ENCODE measurements at regions not wholly inside any gene's neighbourhood (a gene's known extent, or its start where the extent isn't known, plus 50 kb on each side); places are given as distances from the start of the nearest gene placed in this dataset.
"Not testable (repeated sequence)": the region's sequence is repeated elsewhere in the genome, so short reads cannot be mapped to it uniquely, and the experiment has no call there.

DNA sequence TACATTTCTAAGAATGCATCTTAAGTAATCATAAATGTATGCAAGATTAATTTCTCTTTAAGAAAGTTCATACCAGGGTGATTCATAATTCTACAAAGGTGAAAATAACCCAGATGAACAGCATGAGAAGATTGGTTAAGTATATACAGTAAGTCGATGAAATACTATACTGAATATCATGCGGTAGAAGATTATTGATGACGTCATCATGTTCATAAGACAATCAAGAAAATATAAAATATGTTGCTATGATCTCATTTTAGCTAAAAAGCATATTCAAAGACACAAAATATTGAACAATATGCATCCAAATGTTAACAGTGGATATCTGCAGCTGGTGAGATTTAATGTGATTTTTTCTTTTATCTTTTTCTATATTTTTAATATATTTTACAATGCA lies 312.0 kb upstream of the FGF13 start:
- Histone ChIP-seq H3K36me3 (ENCODE audit: control insufficient read depth, insufficient read depth, low read length) (no peaks in the 10 kb centered on the region), H3K27ac (ENCODE audit: low read length) (no peak overlapping the region), H3K4me1 (ENCODE audit: control insufficient read depth, insufficient read depth, low read length) (no peaks in the 10 kb centered on the region), H3K9me3 (replicated peaks; ENCODE audit: control insufficient read depth, low read depth, low read length) (no peaks in the 10 kb centered on the region), H3K4me3 (ENCODE audit: low read length) (no peak overlapping the region), H3K27me3 (ENCODE audit: control insufficient read depth, insufficient read depth, low read length) (no peaks in the 10 kb centered on the region)
- WGBS (ENCODE audit: insufficient coverage) = no CpG with 5 or more reads among the region's 3 CpGs
- no peak for DNase-seq

DNA sequence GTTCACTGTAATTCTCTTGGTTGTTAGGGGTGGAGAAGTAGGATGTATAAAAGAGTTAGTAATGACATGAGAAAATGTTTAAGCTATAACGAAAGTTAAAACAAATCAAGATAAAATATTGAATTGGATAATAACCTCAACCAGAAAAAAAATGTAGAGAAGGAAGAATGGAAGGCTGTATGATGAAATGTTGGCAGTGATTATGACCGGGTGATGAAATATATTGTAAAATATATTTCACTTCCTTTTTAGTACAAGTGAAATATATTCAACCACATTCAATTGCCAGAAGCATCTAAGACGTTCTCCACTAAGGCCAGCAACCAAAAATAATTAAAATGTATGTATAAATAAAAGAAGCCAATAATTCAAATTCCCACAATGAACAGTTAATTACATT lies 309.3 kb upstream of the FGF13 start:
- Histone ChIP-seq H3K4me1 (ENCODE audit: control insufficient read depth, insufficient read depth, low read length) (no peaks in the 10 kb centered on the region), H3K27ac (ENCODE audit: low read length) (no peak overlapping the region), H3K4me3 (ENCODE audit: low read length) (no peak overlapping the region), H3K36me3 (ENCODE audit: control insufficient read depth, insufficient read depth, low read length) (no peaks in the 10 kb centered on the region), H3K27me3 (ENCODE audit: control insufficient read depth, insufficient read depth, low read length) (no peaks in the 10 kb centered on the region), H3K9me3 (replicated peaks; ENCODE audit: control insufficient read depth, low read depth, low read length) (peaks cover 6% of the 10 kb centered on the region)
- no CpG with 5 or more reads among the region's 3 CpGs for WGBS (ENCODE audit: insufficient coverage)
- peak; percentile 11 for DNase-seq

DNA sequence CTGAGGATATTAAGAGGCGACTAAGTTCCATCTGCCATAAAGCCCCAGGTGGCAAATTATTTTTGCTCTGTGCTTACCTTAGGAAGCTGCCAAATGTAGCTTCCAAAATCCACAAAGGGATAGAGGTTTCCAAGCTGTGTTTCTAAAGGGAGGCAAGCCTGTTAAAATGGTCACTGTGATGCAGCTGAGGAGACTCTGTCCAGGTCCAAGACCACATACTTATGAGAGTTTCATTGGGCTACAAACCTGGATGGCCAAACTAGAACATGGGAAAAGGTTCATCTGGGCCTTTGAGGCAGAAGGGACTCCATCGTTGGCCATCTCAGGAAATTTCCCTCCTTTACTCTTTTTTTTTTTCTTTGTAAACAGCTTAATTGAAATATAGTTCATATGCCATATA lies 306.9 kb upstream of the FGF13 start:
- no CpG with 5 or more reads among the region's 2 CpGs for WGBS (ENCODE audit: insufficient coverage)
- Histone ChIP-seq H3K27ac (ENCODE audit: low read length) (peak overlapping the region; percentile 10), H3K9me3 (replicated peaks; ENCODE audit: control insufficient read depth, low read depth, low read length) (peaks cover 6% of the 10 kb centered on the region), H3K36me3 (ENCODE audit: control insufficient read depth, insufficient read depth, low read length) (no peaks in the 10 kb centered on the region), H3K4me1 (ENCODE audit: control insufficient read depth, insufficient read depth, low read length) (no peaks in the 10 kb centered on the region), H3K27me3 (ENCODE audit: control insufficient read depth, insufficient read depth, low read length) (no peaks in the 10 kb centered on the region), H3K4me3 (ENCODE audit: low read length) (no peak overlapping the region)
- DNase-seq = peak; percentile 69

DNA sequence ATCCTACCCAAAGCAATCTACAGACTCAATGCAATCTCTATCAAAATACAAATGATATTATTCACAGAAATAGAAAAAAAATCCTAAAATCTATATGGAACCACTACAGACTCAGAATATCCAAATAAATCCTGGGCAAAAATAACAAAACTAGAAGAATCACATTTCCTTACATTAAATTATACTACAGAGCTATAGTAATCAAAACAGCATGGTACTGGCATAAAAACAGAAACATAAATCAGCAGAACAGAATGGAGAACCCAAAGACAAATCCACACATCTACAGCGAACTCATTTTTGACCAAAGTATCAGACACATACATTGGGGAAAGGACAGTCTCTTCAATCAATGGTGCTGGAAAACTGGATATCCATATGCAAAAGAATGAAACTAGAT lies 304.1 kb upstream of the FGF13 start:
- no peak overlapping the region for H3K4me3 ChIP-seq (ENCODE audit: low read length)
- H3K9me3 ChIP-seq (replicated peaks; ENCODE audit: control insufficient read depth, low read depth, low read length) = peaks cover 10% of the 10 kb centered on the region
- no peaks in the 10 kb centered on the region for H3K27me3 ChIP-seq (ENCODE audit: control insufficient read depth, insufficient read depth, low read length)
- DNase-seq = no peak
- H3K4me1 ChIP-seq (ENCODE audit: control insufficient read depth, insufficient read depth, low read length) = no peaks in the 10 kb centered on the region
- H3K36me3 ChIP-seq (ENCODE audit: control insufficient read depth, insufficient read depth, low read length) = no peaks in the 10 kb centered on the region
- no peak overlapping the region for H3K27ac ChIP-seq (ENCODE audit: low read length)
- no CpG with 5 or more reads among the region's 1 CpG for WGBS (ENCODE audit: insufficient coverage)

DNA sequence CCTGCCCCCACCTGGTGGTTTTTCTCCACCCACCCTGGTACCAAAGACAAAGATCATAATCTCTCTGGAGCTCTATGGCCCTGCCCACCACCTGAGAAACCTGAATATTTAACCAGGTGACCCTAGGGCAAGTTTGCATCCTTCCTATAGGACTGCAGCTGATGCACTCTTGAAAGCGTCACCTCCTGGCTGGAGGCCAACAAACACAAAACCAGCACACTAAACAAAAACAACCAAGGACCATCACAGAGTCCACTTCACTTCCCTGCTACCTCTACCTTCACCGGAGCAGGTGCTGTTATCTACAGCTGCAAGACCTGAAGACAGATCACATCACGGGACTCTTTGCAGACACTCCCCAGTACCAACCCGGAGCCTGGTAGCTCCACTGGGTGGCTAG lies 296.7 kb upstream of the FGF13 start:
- no peaks in the 10 kb centered on the region for H3K36me3 ChIP-seq (ENCODE audit: control insufficient read depth, insufficient read depth, low read length)
- peaks cover 6% of the 10 kb centered on the region for H3K9me3 ChIP-seq (replicated peaks; ENCODE audit: control insufficient read depth, low read depth, low read length)
- H3K4me1 ChIP-seq (ENCODE audit: control insufficient read depth, insufficient read depth, low read length) = no peaks in the 10 kb centered on the region
- H3K27me3 ChIP-seq (ENCODE audit: control insufficient read depth, insufficient read depth, low read length) = peaks cover 2% of the 10 kb centered on the region
- no peak for DNase-seq
- whole genome bisulfite sequencing (ENCODE audit: insufficient coverage) = 84% methylated on average over 2 of the region's 4 CpGs
- H3K4me3 ChIP-seq (ENCODE audit: low read length) = no peak overlapping the region
- H3K27ac ChIP-seq (ENCODE audit: low read length) = no peak overlapping the region

DNA sequence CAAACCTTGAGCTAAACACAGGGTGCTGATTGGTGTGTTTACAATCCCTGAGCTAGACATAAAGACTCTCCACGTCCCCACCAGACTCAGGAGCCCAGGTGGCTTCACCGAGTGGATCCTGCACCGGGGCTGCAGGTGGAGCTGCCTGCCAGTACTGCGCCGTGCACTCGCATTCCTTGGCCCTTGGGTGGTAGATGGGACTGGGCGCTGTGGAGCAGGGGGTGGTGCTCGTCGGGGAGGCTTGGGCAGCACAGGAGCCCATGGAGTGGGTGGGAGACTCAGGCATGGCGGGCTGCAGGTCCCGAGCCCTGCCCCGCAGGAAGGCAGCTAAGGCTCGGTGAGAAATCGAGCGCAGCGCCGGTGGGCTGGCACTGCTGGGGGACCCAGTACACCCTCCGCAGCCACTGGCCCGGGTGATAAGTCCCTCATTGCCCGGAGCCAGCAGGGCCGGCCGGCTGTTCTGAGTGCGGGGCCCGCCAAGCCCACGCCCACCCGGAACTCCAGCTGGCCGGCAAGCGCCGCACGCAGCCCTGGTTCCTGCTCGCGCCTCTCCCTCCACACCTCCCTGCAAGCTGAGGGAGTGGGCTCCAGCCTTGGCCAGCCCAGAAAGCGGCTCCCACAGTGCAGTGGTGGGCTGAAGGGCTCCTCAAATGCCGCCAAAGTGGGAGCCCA lies 292.5 kb upstream of the FGF13 start:
- not testable (repeated sequence) for H3K27me3 ChIP-seq (ENCODE audit: control insufficient read depth, insufficient read depth, low read length); H3K4me3 ChIP-seq (ENCODE audit: low read length); H3K4me1 ChIP-seq (ENCODE audit: control insufficient read depth, insufficient read depth, low read length); DNase-seq; H3K36me3 ChIP-seq (ENCODE audit: control insufficient read depth, insufficient read depth, low read length); H3K27ac ChIP-seq (ENCODE audit: low read length); H3K9me3 ChIP-seq (replicated peaks; ENCODE audit: control insufficient read depth, low read depth, low read length)
- WGBS (ENCODE audit: insufficient coverage) = 73% methylated on average over 6 of the region's 34 CpGs

DNA sequence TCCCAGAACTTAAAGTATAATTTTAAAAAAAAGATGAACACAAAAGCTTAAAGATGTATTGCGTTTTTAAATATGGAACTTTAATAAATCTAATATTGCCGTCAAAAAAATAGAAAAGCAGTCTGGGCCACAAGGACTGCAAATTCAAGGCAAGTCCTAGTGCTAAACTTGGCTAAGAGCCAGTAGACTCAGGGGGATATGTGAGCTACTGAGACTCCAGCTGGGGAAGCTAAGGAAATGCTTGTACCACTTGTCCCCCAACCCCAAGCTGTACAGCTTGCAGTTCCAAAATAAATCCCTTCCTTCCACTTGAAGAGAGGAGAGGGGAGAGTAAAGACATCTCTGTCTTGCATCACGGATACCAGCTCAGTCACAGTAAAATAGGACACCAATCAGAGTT lies 290.8 kb upstream of the FGF13 start:
- Histone ChIP-seq H3K4me1 (ENCODE audit: control insufficient read depth, insufficient read depth, low read length) (no peaks in the 10 kb centered on the region), H3K27ac (ENCODE audit: low read length) (no peak overlapping the region), H3K9me3 (replicated peaks; ENCODE audit: control insufficient read depth, low read depth, low read length) (no peaks in the 10 kb centered on the region), H3K4me3 (ENCODE audit: low read length) (no peak overlapping the region), H3K36me3 (ENCODE audit: control insufficient read depth, insufficient read depth, low read length) (no peaks in the 10 kb centered on the region), H3K27me3 (ENCODE audit: control insufficient read depth, insufficient read depth, low read length) (peaks cover 2% of the 10 kb centered on the region)
- DNase-seq = peak; percentile 52
- 80% methylated on average over 1 of the region's 3 CpGs for WGBS (ENCODE audit: insufficient coverage)

DNA sequence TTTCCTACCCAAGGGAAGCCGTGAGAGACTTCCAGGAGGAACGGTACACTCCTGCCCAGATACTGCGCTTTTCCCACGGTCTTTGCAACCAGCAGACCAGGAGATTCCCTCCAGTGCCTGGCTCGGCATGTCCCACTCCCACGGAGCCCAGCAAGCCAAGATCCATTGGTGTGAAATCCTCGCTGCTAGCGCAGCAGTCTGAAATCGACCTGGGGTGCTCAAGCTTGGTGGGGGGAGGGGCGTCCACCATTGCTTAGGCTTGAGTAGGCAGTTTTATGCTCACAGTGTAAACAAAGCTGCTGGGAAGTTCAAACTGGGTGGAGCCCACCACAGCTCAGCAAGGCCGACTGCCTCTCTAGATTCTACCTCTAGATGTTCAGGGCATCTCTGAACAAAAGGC lies 284.8 kb upstream of the FGF13 start:
- H3K4me3 ChIP-seq (ENCODE audit: low read length) = no peak overlapping the region
- no peaks in the 10 kb centered on the region for H3K36me3 ChIP-seq (ENCODE audit: control insufficient read depth, insufficient read depth, low read length)
- 87% methylated on average over 10 of the region's 11 CpGs for WGBS (ENCODE audit: insufficient coverage)
- no peaks in the 10 kb centered on the region for H3K4me1 ChIP-seq (ENCODE audit: control insufficient read depth, insufficient read depth, low read length)
- DNase-seq = no peak
- H3K27ac ChIP-seq (ENCODE audit: low read length) = no peak overlapping the region
- no peaks in the 10 kb centered on the region for H3K27me3 ChIP-seq (ENCODE audit: control insufficient read depth, insufficient read depth, low read length)
- H3K9me3 ChIP-seq (replicated peaks; ENCODE audit: control insufficient read depth, low read depth, low read length) = no peaks in the 10 kb centered on the region

DNA sequence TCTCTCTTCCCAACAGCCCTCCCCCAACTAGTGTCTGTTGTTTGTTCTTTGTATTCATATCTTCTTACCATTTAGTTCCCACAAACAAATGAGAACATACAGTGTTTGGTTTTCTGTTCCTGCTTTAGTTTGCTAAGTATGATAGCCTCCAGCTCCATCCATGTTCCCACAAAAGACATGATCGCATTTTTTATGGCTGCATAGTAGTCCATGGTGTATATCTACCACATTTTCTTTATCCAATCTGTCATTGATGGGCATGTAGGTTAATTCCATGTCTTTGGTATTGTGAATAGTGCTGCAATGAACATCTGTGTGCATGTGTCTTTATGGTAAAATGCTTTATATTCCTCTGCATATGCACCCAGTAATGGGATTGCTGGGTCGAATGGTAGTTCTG lies 283.9 kb upstream of the FGF13 start:
- H3K4me3 ChIP-seq (ENCODE audit: low read length) = no peak overlapping the region
- H3K27me3 ChIP-seq (ENCODE audit: control insufficient read depth, insufficient read depth, low read length) = no peaks in the 10 kb centered on the region
- H3K36me3 ChIP-seq (ENCODE audit: control insufficient read depth, insufficient read depth, low read length) = no peaks in the 10 kb centered on the region
- no peaks in the 10 kb centered on the region for H3K9me3 ChIP-seq (replicated peaks; ENCODE audit: control insufficient read depth, low read depth, low read length)
- no peaks in the 10 kb centered on the region for H3K4me1 ChIP-seq (ENCODE audit: control insufficient read depth, insufficient read depth, low read length)
- WGBS (ENCODE audit: insufficient coverage) = no CpG with 5 or more reads among the region's 2 CpGs
- H3K27ac ChIP-seq (ENCODE audit: low read length) = no peak overlapping the region
- no peak for DNase-seq

DNA sequence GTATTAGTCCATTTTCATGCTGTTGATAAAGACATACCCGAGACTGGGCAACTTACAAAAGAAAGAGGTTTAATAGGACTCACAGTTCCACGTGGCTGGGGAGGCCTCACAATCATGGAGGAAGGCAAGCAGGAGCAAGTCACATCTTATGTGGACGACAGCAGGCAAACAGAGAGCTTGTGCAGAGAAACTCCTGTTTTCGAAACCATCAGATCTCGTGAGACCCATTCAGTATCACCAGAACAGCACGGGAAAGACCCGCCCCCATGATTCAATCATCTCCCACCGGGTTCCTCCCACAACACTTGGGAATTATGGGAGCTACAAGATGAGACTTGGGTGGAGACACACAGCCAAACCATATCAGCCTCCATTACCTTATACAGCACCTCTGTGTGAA lies 278.9 kb upstream of the FGF13 start:
- 48% methylated on average over 3 of the region's 8 CpGs for WGBS (ENCODE audit: insufficient coverage)
- not testable (repeated sequence) for H3K4me1 ChIP-seq (ENCODE audit: control insufficient read depth, insufficient read depth, low read length); H3K9me3 ChIP-seq (replicated peaks; ENCODE audit: control insufficient read depth, low read depth, low read length); DNase-seq; H3K27ac ChIP-seq (ENCODE audit: low read length); H3K4me3 ChIP-seq (ENCODE audit: low read length); H3K36me3 ChIP-seq (ENCODE audit: control insufficient read depth, insufficient read depth, low read length); H3K27me3 ChIP-seq (ENCODE audit: control insufficient read depth, insufficient read depth, low read length)

DNA sequence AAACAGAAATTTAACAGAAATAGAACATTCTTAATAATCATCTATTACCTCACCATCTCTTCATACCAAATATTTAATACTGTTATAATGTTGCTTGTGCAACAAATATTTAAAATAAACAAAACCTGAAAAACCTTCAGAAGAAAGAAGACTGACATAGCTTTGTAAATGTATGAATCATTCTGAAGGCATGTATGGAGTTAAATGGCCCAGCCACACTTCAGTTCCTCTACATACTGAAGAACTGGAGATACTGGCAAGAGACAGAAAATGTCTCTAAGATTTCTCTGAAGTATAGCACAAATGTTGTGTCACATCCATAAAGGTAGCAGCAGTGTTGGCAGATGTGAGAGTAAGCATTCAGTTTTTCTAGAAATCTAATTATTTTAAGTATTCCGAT lies 275.3 kb upstream of the FGF13 start:
- H3K9me3 ChIP-seq (replicated peaks; ENCODE audit: control insufficient read depth, low read depth, low read length) = no peaks in the 10 kb centered on the region
- WGBS (ENCODE audit: insufficient coverage) = no CpG with 5 or more reads among the region's 1 CpG
- H3K4me1 ChIP-seq (ENCODE audit: control insufficient read depth, insufficient read depth, low read length) = no peaks in the 10 kb centered on the region
- no peak overlapping the region for H3K4me3 ChIP-seq (ENCODE audit: low read length)
- no peaks in the 10 kb centered on the region for H3K27me3 ChIP-seq (ENCODE audit: control insufficient read depth, insufficient read depth, low read length)
- no peak overlapping the region for H3K27ac ChIP-seq (ENCODE audit: low read length)
- H3K36me3 ChIP-seq (ENCODE audit: control insufficient read depth, insufficient read depth, low read length) = no peaks in the 10 kb centered on the region
- no peak for DNase-seq

Measured in muscle of leg (tissue), 3 donors.